ENCODE measurements at regions not wholly inside any gene's neighbourhood (a gene's known extent, or its start where the extent isn't known, plus 50 kb on each side); places are given as distances from the start of the nearest gene placed in this dataset.

GRCh38 chr22:49522582-49523373 lies 304.9 kb downstream of the BRD1 start (continued):
- TF ChIP-seq REST (IDR thresholded peaks at IDR 0.05; ENCODE audit: unreplicated experiment) (no peak), CTCF (conservative IDR thresholded peaks at IDR 0.05; ENCODE audit: low read depth in 2 of 2) (no peak), EZH2phosphoT487 (IDR thresholded peaks at IDR 0.05; ENCODE audit: unreplicated experiment) (no peak), ETS1 (IDR thresholded peaks at IDR 0.05) (no peak), ZNF114 (CRISPR knock-in tag; IDR thresholded peaks at IDR 0.05) (no peak), CREB1 (CRISPR knock-in tag; IDR thresholded peaks at IDR 0.05; ENCODE audit: low read depth) (no peak)

GRCh38 chr22:49521787-49522224 lies 305.9 kb downstream of the BRD1 start:
- no peaks in the 10 kb centered on the region; the same call in 1 of the 2 replicates for H3K36me3 ChIP-seq (ENCODE audit: insufficient read depth)
- no peak for TF ChIP-seq CTCF (conservative IDR thresholded peaks at IDR 0.05; ENCODE audit: low read depth in 2 of 2)
- TF ChIP-seq REST (IDR thresholded peaks at IDR 0.05; ENCODE audit: unreplicated experiment), result no peak
- no peak for TF ChIP-seq CREB1 (CRISPR knock-in tag; IDR thresholded peaks at IDR 0.05; ENCODE audit: low read depth)
- no peak for TF ChIP-seq ZNF114 (CRISPR knock-in tag; IDR thresholded peaks at IDR 0.05)
- peaks cover 2% of the 10 kb centered on the region; the same call in 1 of the 3 replicates for H3K36me3 Mint-ChIP-seq (ENCODE audit: low read depth)
- no peaks in the 10 kb centered on the region for H3K27me3 ChIP-seq (ENCODE audit: insufficient read depth)
- H3K9me2 ChIP-seq (ENCODE audit: insufficient read depth), result no peaks in the 10 kb centered on the region
- H3K4me1 ChIP-seq (ENCODE audit: insufficient read depth), result no peaks in the 10 kb centered on the region
- H3F3A ChIP-seq (replicated peaks; ENCODE audit: low read depth), result no peaks in the 10 kb centered on the region
- H3K27ac Mint-ChIP-seq, result no peak overlapping the region
- no peak overlapping the region for H2AFZ ChIP-seq
- H3K4me1 Mint-ChIP-seq, result peaks cover 21% of the 10 kb centered on the region
- H3K4me2 ChIP-seq, result no peak overlapping the region
- ATAC-seq (no peak), DNase-seq (ENCODE audit: low spot score) (no peak)
- no peak overlapping the region for H3K4me3 Mint-ChIP-seq
- H4K20me1 ChIP-seq (replicated peaks; ENCODE audit: insufficient read depth), result no peaks in the 10 kb centered on the region
- peaks cover 2% of the 10 kb centered on the region for H3K27me3 Mint-ChIP-seq (ENCODE audit: insufficient read depth, low read depth, poor library complexity)
- no peaks in the 10 kb centered on the region; the same call in none of the 3 replicates for H3K9me3 Mint-ChIP-seq
- no peaks in the 10 kb centered on the region for H3K79me2 ChIP-seq (replicated peaks; ENCODE audit: insufficient read depth)
- H3K4me3 ChIP-seq, result no peak overlapping the region
- H3K27ac ChIP-seq (ENCODE audit: low read depth), result no peak overlapping the region

Data from GM23338 (cell line).